HG03095 (cell line): ENCODE measurements at regions not wholly inside any gene's neighbourhood (a gene's known extent, or its start where the extent isn't known, plus 50 kb on each side); places are given as distances from the start of the nearest gene placed in this dataset.
A peak's percentile ranks its signal among the peaks of the same experiment; 100 is the strongest.

Source experiments
- ATAC-seq: cut with Tn5 transposase; IDR thresholded peaks from one replicate; pipeline ENCODE4 v1.9.1; 2021; ENCODE audit warnings: moderate library complexity; ENCODE audit not compliant: unreplicated experiment

DNA sequence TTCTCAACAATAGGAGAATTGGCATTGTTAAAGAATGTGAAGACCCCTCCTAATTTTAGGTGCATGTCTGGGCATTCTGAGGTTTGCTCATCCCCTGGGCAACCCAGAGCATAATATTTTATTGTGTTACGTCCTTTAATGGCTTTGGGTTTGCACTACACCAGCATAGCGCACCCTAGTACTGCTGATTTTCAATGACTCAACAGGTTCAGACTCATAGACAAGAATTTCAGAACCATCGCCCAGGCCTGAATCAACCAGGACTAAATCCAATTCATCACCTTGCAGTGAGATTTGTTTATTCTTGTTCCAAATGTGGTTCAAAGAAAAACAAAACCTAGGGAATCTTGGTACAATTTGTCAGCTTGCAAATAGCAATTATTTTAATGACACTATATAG lies 137.8 kb upstream of the PHACTR1 start:
- no peak for ATAC-seq

DNA sequence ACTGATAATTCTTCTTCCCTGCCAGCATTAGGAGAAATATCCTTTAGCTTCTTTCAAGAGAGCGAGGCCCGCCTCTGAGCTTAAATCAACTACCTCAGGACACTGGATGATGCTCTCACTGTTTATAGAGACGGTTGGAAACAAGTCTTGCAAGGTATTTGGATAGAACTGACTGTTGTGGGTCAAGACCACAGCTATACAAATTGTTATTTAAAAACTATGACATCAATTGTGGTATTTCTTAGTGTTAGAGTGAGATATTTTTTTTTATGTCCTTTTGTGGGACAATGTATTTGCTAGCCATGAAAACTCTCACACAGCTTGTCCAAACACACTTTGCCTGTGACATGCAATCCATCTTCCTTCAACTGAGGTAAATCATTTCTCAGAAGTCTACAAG lies 136.3 kb upstream of the PHACTR1 start:
- no peak for ATAC-seq

DNA sequence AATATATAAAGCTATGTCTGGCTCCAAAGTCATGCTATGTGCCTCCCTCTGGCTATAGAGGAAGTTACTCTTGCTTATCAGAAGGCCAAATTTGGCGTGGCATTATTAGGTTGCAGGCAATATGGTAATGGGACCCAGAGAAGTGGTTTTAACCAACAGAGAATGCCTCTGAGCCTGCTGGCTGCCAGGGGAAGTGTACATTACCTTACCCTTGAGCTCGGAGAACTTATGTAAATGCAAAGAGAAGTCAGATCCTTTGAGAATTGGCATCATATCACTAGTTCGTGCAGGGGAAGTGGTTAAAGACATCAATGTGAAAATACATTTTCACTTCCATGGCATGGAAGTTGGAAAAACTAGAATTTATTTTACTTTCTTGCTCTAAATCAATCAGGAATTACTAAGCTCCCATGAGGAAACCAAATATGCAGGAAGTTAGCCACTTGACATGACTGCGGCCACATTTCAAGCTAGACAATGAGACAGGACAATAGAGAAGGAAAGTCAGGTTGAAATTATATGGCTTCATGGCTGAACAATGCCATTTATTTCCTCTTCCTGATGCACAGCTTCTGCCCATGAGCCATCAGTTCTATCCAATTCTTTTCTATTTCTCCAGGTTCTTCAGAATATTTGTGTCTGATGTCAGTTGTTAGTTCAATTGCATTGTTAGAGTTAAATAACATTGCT lies 134.0 kb upstream of the PHACTR1 start:
- ATAC-seq = no peak

DNA sequence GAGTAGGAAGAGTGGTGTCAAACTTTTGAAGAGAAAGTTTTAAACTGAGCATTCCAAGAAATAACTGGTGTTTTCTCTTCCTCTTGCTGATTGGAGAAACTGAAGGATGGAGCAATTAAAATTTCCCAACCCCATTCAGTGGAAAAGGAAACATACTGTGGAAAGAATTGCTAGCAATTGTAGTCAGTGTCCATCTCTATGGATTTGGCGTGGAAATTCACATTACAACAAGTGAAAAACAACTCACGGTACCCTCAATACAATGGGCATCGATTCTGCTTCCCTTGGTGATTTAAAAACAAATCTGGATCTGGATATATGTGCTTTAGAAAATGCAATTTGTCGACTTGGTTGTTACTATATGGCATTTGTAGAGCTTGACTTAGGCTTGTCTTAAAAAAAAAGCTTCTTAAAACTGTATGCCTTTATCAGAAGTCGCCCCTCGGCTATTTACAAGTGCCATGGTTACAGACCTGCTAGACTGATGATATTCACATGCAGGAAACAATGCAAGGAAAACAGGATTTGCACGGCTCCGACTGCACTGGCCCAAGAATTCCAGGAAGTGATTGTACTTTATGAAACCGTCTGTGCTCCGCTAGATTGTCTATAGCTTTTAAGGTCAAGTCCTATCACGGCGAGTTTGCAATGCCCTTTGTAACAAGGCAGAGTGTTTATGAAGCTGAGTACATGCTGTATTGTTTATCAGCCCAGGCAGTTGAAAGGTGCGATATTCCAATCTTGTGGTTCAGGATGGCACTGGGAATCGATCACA lies 131.7 kb upstream of the PHACTR1 start:
- ATAC-seq = no peak

DNA sequence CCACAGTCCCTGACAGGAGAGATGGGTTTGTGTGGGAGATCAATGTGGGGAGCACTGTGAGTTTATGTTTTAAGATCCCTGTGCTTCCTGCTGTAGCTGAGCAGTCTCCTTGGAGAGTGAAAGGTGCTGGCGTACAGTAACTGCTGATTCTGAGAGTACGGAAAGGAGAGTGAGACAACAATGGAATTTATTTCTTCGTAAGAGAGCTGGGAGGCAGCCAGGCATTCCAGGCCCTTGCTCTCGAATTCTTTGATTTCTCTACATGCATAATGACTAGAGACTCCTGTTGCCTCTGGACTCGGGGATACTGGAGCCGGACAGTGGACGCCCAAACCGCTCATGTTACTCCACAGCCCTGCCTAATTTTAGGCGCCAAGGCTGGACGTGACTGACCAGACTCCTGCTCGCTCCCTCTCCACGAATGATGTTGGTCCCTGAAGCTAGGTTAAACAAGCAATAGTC lies 131.0 kb upstream of the PHACTR1 start:
- ATAC-seq = no peak

DNA sequence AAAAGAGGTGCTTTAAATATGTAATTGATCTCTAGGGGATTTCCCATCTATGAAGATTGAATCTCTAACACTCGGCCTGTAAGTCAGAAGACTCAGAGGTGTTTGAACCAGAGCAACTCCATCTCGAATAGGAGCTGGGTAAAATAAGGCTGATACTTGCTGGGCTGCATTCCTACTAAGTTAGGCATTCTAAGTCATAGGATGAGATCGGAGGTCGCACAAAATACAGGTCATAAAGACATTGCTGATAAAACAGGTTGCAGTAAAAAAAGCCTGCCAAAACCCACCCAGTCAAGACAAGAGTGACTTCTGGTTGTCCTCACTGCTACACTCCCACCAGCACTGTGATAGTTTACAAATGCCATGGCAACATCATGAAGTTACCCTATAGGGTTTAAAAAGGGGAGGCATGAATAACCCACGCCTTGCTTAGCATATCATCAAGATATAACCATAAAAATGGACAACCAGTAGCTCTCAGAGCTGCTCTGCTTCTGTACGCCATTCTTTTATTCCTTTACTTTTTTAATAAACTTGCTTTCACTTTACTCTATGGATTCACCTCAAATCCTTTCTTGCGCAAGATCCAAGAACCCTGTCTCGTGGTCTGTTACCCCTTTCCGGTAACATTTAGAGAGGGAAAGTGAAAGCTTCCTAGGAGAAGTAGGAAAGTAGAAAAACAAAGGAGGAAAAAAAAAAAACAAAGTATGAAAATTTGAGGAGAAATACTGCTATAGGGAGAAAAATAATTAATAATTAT lies 129.7 kb upstream of the PHACTR1 start:
- no peak for ATAC-seq

DNA sequence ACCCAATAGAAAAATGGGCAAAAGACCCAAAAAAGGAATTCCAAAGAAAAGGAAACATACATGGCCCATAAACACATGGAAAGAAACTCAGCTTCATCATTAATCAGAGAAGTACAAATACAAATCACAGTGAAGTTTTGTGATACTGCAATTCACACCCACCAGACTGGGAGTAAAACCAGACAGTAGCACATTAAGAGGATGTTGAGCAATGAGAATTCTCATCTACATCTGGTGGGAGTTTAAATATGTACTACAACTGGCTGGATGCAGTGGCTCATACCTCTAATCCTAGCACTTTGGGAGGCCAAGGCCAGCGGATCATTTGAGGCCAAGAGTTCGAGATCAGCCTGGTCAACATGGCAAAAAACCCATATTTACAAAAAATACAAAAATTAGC lies 125.7 kb upstream of the PHACTR1 start:
- no peak for ATAC-seq

DNA sequence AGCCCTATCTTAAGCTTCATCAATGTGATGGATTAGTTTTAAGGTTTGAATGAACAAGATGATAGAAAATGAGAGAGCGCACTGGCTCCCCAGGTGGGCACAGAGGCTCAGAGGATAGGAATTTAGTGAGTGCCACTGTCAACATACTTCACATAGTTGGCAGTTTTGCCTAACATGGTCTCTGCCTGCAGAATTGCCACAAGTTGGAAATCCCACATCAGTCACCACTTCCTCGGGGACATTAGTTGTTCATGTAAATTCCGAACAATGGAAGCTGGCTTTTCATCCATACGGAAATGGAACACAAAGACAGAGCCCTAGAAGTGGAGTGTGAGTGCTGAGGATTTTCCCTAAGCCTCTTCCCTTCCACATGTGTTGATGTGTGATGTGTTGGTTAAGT lies 123.9 kb upstream of the PHACTR1 start:
- ATAC-seq = no peak

DNA sequence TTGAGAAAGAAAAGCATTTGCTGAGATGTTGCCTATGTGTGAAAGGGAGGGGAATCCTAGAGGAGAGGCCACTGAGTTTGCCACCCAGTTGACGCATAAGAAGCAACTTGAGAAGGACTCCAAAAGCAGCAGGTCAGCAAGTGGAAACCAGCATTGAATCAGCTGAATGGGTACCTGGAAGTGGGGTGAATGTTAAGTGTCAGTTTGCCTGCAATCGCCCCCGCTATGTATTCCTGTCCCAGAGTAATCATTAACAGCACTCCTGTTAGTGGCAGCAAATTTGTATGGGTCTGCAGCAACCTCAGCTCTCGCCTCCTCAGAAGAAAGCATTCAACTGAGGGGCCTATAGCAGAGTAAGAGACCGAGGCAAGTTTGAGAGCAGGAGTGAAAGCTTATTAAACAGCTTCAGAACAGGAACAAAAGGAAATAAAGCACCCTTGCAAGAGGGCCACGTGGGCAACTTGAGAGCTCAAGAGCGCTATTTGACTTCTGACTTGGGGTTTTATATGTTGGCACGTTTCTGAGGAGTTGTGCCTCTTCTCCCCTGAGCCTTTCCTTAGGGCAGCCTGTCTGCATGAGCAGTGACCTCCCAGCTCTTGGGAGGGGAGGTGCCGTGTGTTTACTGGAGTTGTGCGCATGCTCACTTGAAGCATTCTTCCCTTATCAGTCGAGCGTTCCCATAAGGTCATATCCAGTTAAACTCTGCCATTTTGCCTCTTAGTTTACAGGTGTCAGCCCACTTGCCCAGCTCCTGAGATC lies 122.6 kb upstream of the PHACTR1 start:
- ATAC-seq = no peak

DNA sequence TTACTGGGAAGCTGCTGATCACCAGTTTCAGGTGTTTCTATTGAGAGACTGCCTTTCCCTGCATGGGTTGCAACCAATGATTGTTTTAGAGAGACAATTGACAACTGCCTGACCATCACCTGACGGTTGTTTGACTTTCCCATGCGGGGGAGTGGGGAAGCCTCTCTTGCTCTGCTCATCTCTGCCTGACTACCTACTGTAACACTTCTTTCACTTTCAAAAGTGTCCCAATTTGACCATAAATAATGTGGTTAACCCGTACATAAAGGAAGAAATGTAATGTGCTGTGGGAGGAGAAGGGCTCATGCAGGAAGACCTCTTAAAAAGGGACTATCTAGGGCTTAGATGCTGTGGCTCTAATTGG lies 122.1 kb upstream of the PHACTR1 start:
- ATAC-seq = no peak

DNA sequence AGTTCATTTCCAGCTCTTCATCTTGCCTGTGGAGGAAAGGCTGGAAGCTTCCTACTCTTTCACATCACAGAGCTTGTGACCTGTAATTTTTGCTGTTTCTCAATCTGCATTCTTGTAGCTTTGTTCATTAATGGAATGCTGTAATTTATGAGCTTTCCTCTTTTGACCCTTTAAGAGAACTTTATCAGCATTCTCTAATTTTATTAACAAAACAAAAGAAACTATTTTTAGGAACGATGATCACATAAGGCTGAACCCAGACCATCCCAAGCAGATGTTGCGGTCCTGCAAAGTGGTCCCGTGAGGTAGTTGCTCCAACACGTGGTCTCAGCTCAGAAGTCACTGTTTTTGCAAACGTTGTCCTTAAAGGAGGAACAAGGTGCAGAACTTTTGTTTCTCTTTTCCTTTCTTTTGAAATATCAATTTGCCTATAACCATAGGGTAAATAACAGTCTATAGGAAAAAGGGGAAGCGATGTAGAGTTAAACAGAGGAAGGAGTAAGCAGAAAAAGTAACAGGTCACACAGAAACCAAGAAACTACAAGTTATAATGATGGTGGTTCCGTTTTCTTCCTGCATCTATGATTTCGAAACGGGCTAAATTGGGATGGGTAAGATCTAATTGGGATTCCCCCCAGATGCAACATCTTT lies 121.3 kb upstream of the PHACTR1 start:
- ATAC-seq = peak; percentile 51

DNA sequence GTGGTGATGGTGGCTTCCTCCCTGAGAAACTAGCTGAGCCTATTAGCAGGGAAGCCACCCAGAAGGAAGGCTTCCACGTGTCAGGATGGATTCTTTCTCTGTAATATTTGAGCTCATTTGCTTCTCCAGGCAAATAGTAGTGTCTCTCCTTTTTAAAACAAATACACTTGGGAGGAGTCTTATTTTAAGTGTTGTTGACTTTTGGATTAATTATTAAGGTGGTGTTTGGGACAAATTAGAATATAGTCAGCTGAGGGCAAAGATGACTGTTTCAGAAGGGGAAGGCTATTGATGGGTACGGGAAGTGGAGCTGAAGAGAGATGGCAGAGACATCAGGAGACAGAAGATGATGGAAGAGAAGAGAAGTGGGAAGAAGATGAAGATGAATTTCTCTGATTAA lies 119.8 kb upstream of the PHACTR1 start:
- ATAC-seq = no peak

DNA sequence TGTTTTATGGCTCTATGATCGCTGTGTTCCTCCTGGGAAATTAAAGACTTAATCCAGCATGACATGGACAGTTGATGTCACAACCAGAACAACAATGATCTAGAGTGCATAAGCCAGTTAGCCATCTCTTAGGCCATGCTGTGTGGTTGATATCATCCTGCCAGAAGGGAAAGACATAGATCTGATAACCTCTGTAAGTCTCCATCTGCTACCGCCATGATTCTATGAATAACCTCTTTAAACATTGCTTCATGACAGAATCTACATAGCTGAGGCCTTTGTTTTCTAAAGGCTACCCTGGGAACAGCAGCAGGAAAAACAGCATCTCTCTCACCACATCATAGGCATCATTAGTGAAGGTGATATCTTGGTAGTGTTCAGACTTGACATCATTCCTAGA lies 117.6 kb upstream of the PHACTR1 start:
- ATAC-seq = no peak

DNA sequence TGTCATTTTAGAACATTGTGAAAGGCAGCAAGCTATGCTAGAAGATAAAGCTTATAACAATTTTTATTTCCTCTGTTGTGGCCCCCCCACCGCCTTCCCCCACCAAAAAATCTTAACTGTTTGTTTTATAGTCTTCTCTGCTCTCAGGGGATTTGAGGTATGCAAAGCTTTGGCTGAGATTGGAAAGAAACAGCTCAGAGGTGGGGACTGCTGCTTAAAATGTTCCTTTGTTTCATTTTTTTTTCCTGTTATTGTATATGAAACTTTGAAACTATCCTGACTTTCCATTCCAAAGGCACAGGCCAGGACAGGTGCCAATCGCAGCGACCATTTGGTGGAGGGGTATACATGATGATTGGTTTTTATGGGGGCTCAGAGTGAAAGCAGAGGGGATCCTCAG lies 114.7 kb upstream of the PHACTR1 start:
- no peak for ATAC-seq

DNA sequence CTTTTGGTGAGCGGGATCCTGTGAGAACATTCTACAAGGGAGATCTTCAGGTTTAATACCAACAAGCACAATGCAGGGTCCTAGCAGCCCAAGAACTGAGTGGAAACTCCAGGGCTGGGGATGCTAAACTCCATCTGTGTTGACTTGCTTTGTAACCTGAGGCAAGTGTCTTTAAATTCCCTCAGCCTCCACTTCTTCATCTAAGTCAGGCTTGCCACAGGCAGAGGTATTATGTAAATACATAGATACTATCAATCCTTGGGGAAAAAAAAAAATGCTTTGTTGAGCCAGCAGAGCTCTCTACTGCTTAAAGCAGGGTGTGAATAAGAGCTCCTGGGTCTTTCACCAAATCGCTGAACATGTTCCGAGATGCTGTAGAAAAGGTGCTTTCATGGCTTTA lies 114.2 kb upstream of the PHACTR1 start:
- no peak for ATAC-seq

DNA sequence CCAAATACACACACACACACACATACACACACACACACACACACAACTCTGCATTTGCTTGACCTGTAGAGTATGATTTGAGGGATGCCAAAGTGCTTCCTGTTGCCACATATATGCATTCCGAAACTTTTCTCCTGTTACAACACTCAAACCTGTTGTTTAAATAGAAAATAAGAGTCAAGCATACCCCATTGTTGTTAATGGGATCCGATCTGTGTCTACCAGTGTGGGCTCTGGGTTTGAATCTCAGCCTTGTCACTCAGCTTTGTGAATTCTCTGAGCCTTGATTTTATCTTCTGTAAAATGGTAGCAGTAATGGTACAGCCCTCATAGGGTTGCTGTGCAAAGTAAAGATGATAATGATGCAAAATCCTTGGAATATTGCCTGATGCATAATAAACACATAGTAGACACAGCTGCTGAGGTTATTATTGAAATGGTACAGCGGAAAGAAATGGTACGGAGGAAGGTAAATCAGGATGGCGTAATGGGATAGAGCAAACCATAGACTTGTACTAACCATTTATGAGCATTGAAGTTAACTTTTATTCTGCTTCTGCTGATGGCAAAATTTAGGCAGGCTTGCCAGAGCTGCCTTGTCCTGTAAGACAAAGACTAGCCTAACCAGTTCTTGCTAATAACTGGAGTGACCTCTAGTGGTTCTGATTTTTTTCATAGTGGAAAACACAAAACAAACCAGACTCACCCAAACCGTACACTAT lies 113.5 kb upstream of the PHACTR1 start:
- no peak for ATAC-seq

DNA sequence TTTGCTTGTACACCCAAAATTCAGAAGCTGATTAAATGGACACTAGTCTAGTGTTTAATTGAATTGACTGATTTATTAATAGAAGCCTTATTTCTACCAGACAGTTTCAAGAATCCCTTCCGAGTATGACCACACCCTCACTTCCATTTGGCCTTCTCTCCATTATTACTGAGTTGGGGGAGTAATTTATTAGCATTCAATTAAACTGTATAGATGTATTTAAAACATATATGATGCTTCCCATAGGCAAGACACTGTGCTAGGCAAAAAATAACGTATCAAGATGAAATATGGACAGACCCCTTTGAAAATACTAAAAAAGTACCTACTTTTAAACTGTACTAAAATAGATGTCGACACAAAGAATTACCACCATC lies 112.9 kb upstream of the PHACTR1 start:
- ATAC-seq = no peak

DNA sequence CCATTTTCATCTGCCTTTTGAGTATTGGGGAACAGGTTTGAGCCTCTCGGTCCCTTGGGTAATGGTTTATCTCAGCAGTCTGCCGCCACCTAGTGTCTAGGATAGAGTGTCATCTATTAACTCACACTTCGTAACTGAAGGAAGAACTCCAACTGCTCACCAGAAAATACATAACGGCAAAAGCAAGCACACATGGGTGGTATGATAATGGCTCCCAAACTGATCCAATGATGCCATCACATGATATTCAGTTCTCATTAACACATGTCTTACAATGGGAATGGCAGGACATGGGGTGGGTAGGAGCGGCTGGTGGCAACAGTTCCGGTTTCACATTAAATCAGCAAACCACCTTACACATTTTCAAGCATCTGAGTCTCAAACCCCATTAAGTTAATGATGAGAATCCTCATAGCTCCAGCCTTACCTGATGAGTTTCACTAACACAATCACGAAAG lies 110.7 kb upstream of the PHACTR1 start:
- peak; percentile 34 for ATAC-seq

DNA sequence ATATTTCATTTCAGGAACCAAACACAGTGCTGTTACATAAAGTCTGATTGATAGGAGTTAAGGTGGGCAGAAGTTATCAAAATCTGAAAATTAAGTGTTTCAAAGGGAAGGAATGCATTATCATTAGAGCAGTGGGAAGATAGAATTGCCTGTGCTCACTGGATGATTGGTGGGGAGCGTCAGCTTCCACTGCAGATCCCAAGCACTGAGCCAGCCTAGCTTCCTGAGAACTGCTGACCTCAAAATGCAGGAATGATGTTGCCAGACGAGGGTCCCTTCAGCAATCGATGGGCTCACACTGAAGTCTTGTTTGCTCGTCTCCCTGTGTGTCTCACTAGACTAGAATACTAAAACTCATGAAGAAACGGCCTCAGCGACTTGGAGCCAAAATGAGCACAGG lies 110.0 kb upstream of the PHACTR1 start:
- ATAC-seq = no peak
